Endothelial cell of umbilical vein (primary cell): ENCODE measurements at regions not wholly inside any gene's neighbourhood (a gene's known extent, or its start where the extent isn't known, plus 50 kb on each side); places are given as distances from the start of the nearest gene placed in this dataset.

Source experiments
- EZH2 ChIP-seq: IDR thresholded peaks from 2 replicates; pipeline ENCODE4 v1.6.1; 2012; ENCODE audit warnings: borderline replicate concordance, low read depth, mild to moderate bottlenecking, moderate library complexity, low read length, inconsistent platforms; ENCODE audit not compliant: severe bottlenecking
- FOS ChIP-seq: IDR thresholded peaks from 2 replicates; pipeline ENCODE4 v1.6.1; 2011; ENCODE audit warnings: mild to moderate bottlenecking, low read length, moderate library complexity, borderline replicate concordance; ENCODE audit not compliant: insufficient read depth
- JUN ChIP-seq: IDR thresholded peaks from 2 replicates; pipeline ENCODE4 v1.6.1; 2011; ENCODE audit warnings: borderline replicate concordance, low read depth; ENCODE audit not compliant: insufficient read length, insufficient read depth
- MYC ChIP-seq: IDR thresholded peaks from one replicate; pipeline ENCODE4 v1.6.1; 2011; ENCODE audit warnings: mild to moderate bottlenecking, low read depth, low read length
- POLR2A ChIP-seq: IDR thresholded peaks from 2 replicates; pipeline ENCODE4 v1.6.1; 2012; ENCODE audit warnings: low read depth, mild to moderate bottlenecking, control low read depth, low read length
- POLR2AphosphoS5 ChIP-seq: IDR thresholded peaks from 2 replicates; pipeline ENCODE4 v1.6.1; 2012; ENCODE audit warnings: low read depth, mild to moderate bottlenecking, control low read depth, low read length, moderate library complexity; ENCODE audit not compliant: insufficient read depth
- TF ChIP-seq, protein P1 (sequence below), 2 donors: IDR thresholded peaks; 1 replicate in 1 of 2; 2 replicates in 1 of 2; pipeline ENCODE4 v1.5.1; 2011; ENCODE audit warnings: low read length in 2 of 2, mild to moderate bottlenecking in 2 of 2, moderate library complexity in 2 of 2, control low read depth in 1 of 2, inconsistent platforms in 1 of 2, low read depth in 1 of 2; ENCODE audit not compliant: insufficient read depth in 1 of 2; ENCODE audit errors: extremely low read depth in 1 of 2
- TF ChIP-seq, protein P2 (sequence below): IDR thresholded peaks from 2 replicates; pipeline ENCODE4 v1.6.1; 2011; ENCODE audit not compliant: insufficient read depth, insufficient read length

DNA sequence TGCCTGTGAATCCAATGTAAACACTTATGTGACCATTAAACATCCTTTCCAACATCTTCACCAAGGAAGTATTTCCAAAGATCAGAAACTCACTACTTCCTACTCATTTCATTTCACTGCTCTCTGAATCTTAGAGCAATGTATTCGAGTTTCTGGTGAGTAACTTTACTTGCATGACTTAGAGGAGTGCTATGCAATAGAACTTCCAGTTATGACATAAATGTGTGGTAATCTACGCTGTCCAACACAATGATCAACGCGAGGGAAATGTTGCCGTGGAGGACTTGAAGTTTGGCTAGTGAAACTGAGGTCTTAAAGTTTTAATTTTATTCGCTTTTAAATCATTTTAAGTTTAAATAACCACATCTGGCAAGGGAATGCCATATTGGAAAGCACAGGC is 1326.3 kb downstream of the XPNPEP1 start:
- TF ChIP-seq EZH2: no peak
- TF ChIP-seq, protein P1, sequence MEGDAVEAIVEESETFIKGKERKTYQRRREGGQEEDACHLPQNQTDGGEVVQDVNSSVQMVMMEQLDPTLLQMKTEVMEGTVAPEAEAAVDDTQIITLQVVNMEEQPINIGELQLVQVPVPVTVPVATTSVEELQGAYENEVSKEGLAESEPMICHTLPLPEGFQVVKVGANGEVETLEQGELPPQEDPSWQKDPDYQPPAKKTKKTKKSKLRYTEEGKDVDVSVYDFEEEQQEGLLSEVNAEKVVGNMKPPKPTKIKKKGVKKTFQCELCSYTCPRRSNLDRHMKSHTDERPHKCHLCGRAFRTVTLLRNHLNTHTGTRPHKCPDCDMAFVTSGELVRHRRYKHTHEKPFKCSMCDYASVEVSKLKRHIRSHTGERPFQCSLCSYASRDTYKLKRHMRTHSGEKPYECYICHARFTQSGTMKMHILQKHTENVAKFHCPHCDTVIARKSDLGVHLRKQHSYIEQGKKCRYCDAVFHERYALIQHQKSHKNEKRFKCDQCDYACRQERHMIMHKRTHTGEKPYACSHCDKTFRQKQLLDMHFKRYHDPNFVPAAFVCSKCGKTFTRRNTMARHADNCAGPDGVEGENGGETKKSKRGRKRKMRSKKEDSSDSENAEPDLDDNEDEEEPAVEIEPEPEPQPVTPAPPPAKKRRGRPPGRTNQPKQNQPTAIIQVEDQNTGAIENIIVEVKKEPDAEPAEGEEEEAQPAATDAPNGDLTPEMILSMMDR (IDR thresholded peaks at IDR 0.05; ENCODE audit: extremely low read depth in 1 of 2, insufficient read depth in 1 of 2, low read depth in 1 of 2, low read length in 2 of 2): no peak
- TF ChIP-seq JUN: no peak
- TF ChIP-seq, protein P2, sequence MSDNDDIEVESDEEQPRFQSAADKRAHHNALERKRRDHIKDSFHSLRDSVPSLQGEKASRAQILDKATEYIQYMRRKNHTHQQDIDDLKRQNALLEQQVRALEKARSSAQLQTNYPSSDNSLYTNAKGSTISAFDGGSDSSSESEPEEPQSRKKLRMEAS: no peak
- no peak for TF ChIP-seq POLR2A
- no peak for TF ChIP-seq POLR2AphosphoS5
- no peak for TF ChIP-seq MYC
- no peak for TF ChIP-seq FOS
